AG04449 (cell line): ENCODE measurements at regions not wholly inside any gene's neighbourhood (a gene's known extent, or its start where the extent isn't known, plus 50 kb on each side); places are given as distances from the start of the nearest gene placed in this dataset.

Source experiments
- CTCF ChIA-PET: fragments of 350-600 bp; formaldehyde crosslinking; extraction: SDS; loops from one replicate; lab custom pipeline; 2021; ENCODE audit warnings: antibody characterized with exemption; lab: Yijun Ruan, JAX
- POLR2A ChIA-PET: fragments of 400-600, 350-600 bp; formaldehyde crosslinking; extraction: SDS; loops from one replicate; lab custom pipeline; 2020; ENCODE audit warnings: antibody characterized with exemption, inconsistent platforms; lab: Yijun Ruan, JAX
- DNase-seq: peaks from one replicate; pipeline ENCODE4 v3.0.0-alpha.2; 2010; ENCODE audit warnings: low read depth, low spot score
- H3K4me3 ChIP-seq: 2 replicates; pipeline ENCODE4 v1.5.1; 2011; ENCODE audit warnings: low read depth, mild to moderate bottlenecking, control low read depth, low read length
- CTCF ChIP-seq: IDR thresholded peaks from one replicate; pipeline ENCODE4 v1.5.1; 2011; ENCODE audit warnings: mild to moderate bottlenecking, moderate library complexity, low read length, control low read depth, inconsistent platforms; ENCODE audit not compliant: insufficient read depth; ENCODE audit errors: missing control alignments

- no peak for DNase-seq
- no peak overlapping the region for H3K4me3 ChIP-seq
- CTCF ChIA-PET = no interaction called here
- POLR2A ChIA-PET = no interaction called here
- no peak for TF ChIP-seq CTCF
Measured at GRCh38 chr9:135355521-135356011, 124.0 kb upstream of the PPP1R26 start.

- no peak for TF ChIP-seq CTCF
- DNase-seq = no peak
- H3K4me3 ChIP-seq = no peak overlapping the region
- ChIA-PET POLR2A (no interaction called here), CTCF (no interaction called here)
Measured at GRCh38 chr9:135356021-135356420, 123.6 kb upstream of the PPP1R26 start.

GRCh38 chr9:135356796-135357195 is 122.8 kb upstream of the PPP1R26 start:
- TF ChIP-seq CTCF = no peak
- CTCF ChIA-PET = no interaction called here
- no peak for DNase-seq
- H3K4me3 ChIP-seq = no peak overlapping the region
- POLR2A ChIA-PET = no interaction called here

GRCh38 chr9:135357863-135358551 is 121.6 kb upstream of the PPP1R26 start:
- DNase-seq = no peak
- no peak for TF ChIP-seq CTCF
- ChIA-PET CTCF (no interaction called here), POLR2A (no interaction called here)
- H3K4me3 ChIP-seq = no peak overlapping the region

GRCh38 chr9:135358552-135358940 is 121.0 kb upstream of the PPP1R26 start:
- no peak overlapping the region for H3K4me3 ChIP-seq
- POLR2A ChIA-PET = no interaction called here
- CTCF ChIA-PET = no interaction called here
- no peak for TF ChIP-seq CTCF
- no peak for DNase-seq

GRCh38 chr9:135359764-135360163 is 119.8 kb upstream of the PPP1R26 start:
- no peak overlapping the region for H3K4me3 ChIP-seq
- no peak for TF ChIP-seq CTCF
- CTCF ChIA-PET = no interaction called here
- DNase-seq = no peak
- POLR2A ChIA-PET = no interaction called here
